CD4-positive, alpha-beta T cell treated with Interferon gamma for 1 hour (primary cell): ENCODE measurements at regions not wholly inside any gene's neighbourhood (a gene's known extent, or its start where the extent isn't known, plus 50 kb on each side); places are given as distances from the start of the nearest gene placed in this dataset.
A peak's percentile ranks its signal among the peaks of the same experiment; 100 is the strongest.

Experiments used
- DNase-seq: peaks from one replicate; pipeline ENCODE4 v3.0.0-alpha.2; 2020

GRCh38 chr10:33126742-33127141, 168.7 kb upstream of the ITGB1 start:
- DNase-seq = peak; percentile 22

GRCh38 chr10:33125522-33126517, 167.8 kb upstream of the ITGB1 start:
- DNase-seq = peak; percentile 51

- DNase-seq = no peak
Measured at GRCh38 chr10:33125111-33125510, 167.1 kb upstream of the ITGB1 start.

GRCh38 chr10:33123680-33124079, 165.7 kb upstream of the ITGB1 start:
- DNase-seq = no peak

- DNase-seq = no peak
Measured at GRCh38 chr10:33122014-33122809, 164.2 kb upstream of the ITGB1 start.

- DNase-seq = no peak
Measured at GRCh38 chr10:33120700-33121099, 162.7 kb upstream of the ITGB1 start.

GRCh38 chr10:33120275-33120674, 162.2 kb upstream of the ITGB1 start:
- no peak for DNase-seq

- peak; percentile 66 for DNase-seq
Measured at GRCh38 chr10:33117816-33118215, 159.8 kb upstream of the ITGB1 start.

- no peak for DNase-seq
Measured at GRCh38 chr10:33117230-33117629, 159.2 kb upstream of the ITGB1 start.

GRCh38 chr10:33115738-33116719, 158.0 kb upstream of the ITGB1 start:
- DNase-seq = peak; percentile 29

- DNase-seq = no peak
Measured at GRCh38 chr10:33114451-33114952, 156.5 kb upstream of the ITGB1 start.

- DNase-seq = no peak
Measured at GRCh38 chr10:33113466-33113865, 155.4 kb upstream of the ITGB1 start.

- DNase-seq = no peak
Measured at GRCh38 chr10:33112831-33113455, 154.9 kb upstream of the ITGB1 start.

GRCh38 chr10:33111488-33112051, 153.5 kb upstream of the ITGB1 start:
- DNase-seq = no peak

- no peak for DNase-seq
Measured at GRCh38 chr10:33109788-33110469, 151.9 kb upstream of the ITGB1 start.

GRCh38 chr10:33109384-33109783, 151.4 kb upstream of the ITGB1 start:
- no peak for DNase-seq

- DNase-seq = no peak
Measured at GRCh38 chr10:33107953-33108352, 149.9 kb upstream of the ITGB1 start.

- no peak for DNase-seq
Measured at GRCh38 chr10:33106767-33107166, 148.7 kb upstream of the ITGB1 start.

GRCh38 chr10:33103863-33104379, 145.9 kb upstream of the ITGB1 start:
- DNase-seq = no peak

GRCh38 chr10:33102071-33102470, 144.0 kb upstream of the ITGB1 start:
- DNase-seq = no peak

- DNase-seq = no peak
Measured at GRCh38 chr10:33101392-33101787, 143.4 kb upstream of the ITGB1 start.
